ENCODE measurements at regions not wholly inside any gene's neighbourhood (a gene's known extent, or its start where the extent isn't known, plus 50 kb on each side); places are given as distances from the start of the nearest gene placed in this dataset.
"Not testable (repeated sequence)": the region's sequence is repeated elsewhere in the genome, so short reads cannot be mapped to it uniquely, and the experiment has no call there.

DNA sequence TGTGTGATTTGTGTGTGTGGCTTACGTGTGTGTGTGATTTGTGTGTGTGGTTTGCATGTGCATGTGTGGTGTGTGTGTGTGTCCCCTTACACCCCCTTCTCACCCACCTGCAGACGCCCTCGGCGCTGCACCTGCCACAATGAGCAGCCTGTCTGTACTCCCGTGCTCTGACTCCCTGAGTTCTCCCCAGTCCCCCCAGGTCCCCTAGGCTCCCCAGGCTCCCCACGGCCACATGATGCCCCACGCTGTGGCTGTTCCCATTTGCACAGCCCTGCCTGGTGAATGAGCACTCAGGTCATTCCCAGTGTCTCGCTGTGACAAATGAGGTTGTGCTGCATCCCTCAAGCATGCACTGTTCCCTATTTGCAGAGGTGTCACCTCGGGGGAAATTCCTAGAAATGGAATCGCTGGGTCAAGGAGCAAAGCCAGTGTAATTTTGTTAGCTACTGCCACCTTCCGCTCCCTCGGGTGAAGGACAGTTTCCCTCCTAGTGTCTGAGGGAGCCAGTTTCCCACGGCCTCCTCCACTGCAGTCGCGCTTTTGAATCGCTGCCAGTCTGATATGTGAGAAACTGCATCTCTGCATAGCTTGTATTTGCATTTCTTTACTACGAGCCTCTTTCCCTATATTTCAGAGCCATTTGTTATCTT, 180.4 kb upstream of the FOXD4L5 start:
- CTCF ChIA-PET; intact Hi-C loops (cut with micrococcal nuclease); H3K9me3 ChIP-seq (ENCODE audit: control insufficient read depth in 1 of 2, insufficient read depth in 1 of 2, low read depth in 1 of 2, low read length in 2 of 2); DNase-seq (ENCODE audit: low read depth, low spot score); H3K4me1 ChIP-seq (ENCODE audit: control insufficient read depth in 1 of 2, insufficient read depth in 2 of 2, low read length in 2 of 2); H3K27ac ChIP-seq (ENCODE audit: low read depth, low read length); H4K20me1 ChIP-seq (ENCODE audit: insufficient read depth); H2AFZ ChIP-seq (ENCODE audit: low read depth, low read length, poor library complexity, severe bottlenecking); H3K4me2 ChIP-seq (ENCODE audit: low read length); H3K9ac ChIP-seq (ENCODE audit: low read length); H3K27me3 ChIP-seq (ENCODE audit: insufficient read depth, low read length); POLR2A ChIA-PET; H3K36me3 ChIP-seq (ENCODE audit: control insufficient read depth in 1 of 2, insufficient read depth in 2 of 2, low read length in 2 of 2); ATAC-seq; H3K79me2 ChIP-seq (ENCODE audit: insufficient read depth, low read length); H3K4me3 ChIP-seq (replicated peaks in 1 of 2; ENCODE audit: low read depth in 1 of 2, low read length in 2 of 2); BruUV-seq (replicated peaks); H3K9me2 ChIP-seq (ENCODE audit: insufficient read depth); RAD21 ChIA-PET (ENCODE audit: low non-redundant PET in 1 of 2, low total read pairs in 2 of 2, uncharacterized antibody in 2 of 2, unreplicated experiment in 2 of 2): not testable (repeated sequence)
- TF ChIP-seq, protein P1, sequence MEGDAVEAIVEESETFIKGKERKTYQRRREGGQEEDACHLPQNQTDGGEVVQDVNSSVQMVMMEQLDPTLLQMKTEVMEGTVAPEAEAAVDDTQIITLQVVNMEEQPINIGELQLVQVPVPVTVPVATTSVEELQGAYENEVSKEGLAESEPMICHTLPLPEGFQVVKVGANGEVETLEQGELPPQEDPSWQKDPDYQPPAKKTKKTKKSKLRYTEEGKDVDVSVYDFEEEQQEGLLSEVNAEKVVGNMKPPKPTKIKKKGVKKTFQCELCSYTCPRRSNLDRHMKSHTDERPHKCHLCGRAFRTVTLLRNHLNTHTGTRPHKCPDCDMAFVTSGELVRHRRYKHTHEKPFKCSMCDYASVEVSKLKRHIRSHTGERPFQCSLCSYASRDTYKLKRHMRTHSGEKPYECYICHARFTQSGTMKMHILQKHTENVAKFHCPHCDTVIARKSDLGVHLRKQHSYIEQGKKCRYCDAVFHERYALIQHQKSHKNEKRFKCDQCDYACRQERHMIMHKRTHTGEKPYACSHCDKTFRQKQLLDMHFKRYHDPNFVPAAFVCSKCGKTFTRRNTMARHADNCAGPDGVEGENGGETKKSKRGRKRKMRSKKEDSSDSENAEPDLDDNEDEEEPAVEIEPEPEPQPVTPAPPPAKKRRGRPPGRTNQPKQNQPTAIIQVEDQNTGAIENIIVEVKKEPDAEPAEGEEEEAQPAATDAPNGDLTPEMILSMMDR (IDR thresholded peaks at IDR 0.05 in 2 of 3, conservative IDR thresholded peaks at IDR 0.05 in 1 of 3; ENCODE audit: borderline replicate concordance in 1 of 3, insufficient read depth in 1 of 3, low read depth in 2 of 3, low read length in 2 of 3): 0 out of 6 replicates have a peak, but pooled peaks of 1 of the 3 experiments have one; percentile 7
- TF ChIP-seq RAD21 (IDR thresholded peaks at IDR 0.05; ENCODE audit: low read depth): peak; percentile 27; the same call in 1 of the 2 replicates

DNA sequence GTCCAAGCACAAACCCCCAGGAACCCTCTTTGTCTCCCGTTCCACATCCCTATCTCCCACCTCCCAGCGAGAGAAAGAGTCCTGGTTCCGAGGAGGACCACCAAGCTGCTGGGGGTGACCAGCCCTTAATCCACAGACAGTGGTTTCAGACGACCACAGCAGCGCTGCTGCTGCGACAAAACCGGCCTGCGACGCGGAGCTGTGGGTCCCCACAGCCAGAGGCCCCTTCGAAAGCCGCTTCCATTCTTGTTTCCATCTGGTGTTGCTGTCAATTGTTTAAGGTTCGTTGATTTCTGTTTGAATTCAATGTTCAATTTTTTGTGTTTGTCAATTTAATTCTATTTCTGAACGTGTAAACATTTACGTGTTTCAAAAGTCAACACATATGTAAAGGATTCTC, 177.5 kb upstream of the FOXD4L5 start:
- H3K9ac ChIP-seq (ENCODE audit: low read length); H3K4me3 ChIP-seq (replicated peaks in 1 of 2; ENCODE audit: low read depth in 1 of 2, low read length in 2 of 2); H3K9me2 ChIP-seq (ENCODE audit: insufficient read depth); H3K4me2 ChIP-seq (ENCODE audit: low read length); BruUV-seq (replicated peaks); H3K27me3 ChIP-seq (ENCODE audit: insufficient read depth, low read length); H3K9me3 ChIP-seq (ENCODE audit: control insufficient read depth in 1 of 2, insufficient read depth in 1 of 2, low read depth in 1 of 2, low read length in 2 of 2); POLR2A ChIA-PET; intact Hi-C loops (cut with micrococcal nuclease); H3K4me1 ChIP-seq (ENCODE audit: control insufficient read depth in 1 of 2, insufficient read depth in 2 of 2, low read length in 2 of 2); H2AFZ ChIP-seq (ENCODE audit: low read depth, low read length, poor library complexity, severe bottlenecking); H3K27ac ChIP-seq (ENCODE audit: low read depth, low read length); RAD21 ChIA-PET (ENCODE audit: low non-redundant PET in 1 of 2, low total read pairs in 2 of 2, uncharacterized antibody in 2 of 2, unreplicated experiment in 2 of 2); H4K20me1 ChIP-seq (ENCODE audit: insufficient read depth); H3K79me2 ChIP-seq (ENCODE audit: insufficient read depth, low read length); H3K36me3 ChIP-seq (ENCODE audit: control insufficient read depth in 1 of 2, insufficient read depth in 2 of 2, low read length in 2 of 2); DNase-seq (ENCODE audit: low read depth, low spot score); CTCF ChIA-PET; ATAC-seq: not testable (repeated sequence)
